ENCODE measurements at regions not wholly inside any gene's neighbourhood (a gene's known extent, or its start where the extent isn't known, plus 50 kb on each side); places are given as distances from the start of the nearest gene placed in this dataset.

- TF ChIP-seq CTCF (IDR thresholded peaks at IDR 0.05; ENCODE audit: low read depth, low read length, missing input control) (no peak), REST (IDR thresholded peaks at IDR 0.05) (no peak)
Observed at GRCh38 chr18:59062643-59063006, 77.1 kb upstream of the SEC11C start.

Data from liver (tissue), 2 donors.